Cardiac fibroblast (primary cell): ENCODE measurements at regions not wholly inside any gene's neighbourhood (a gene's known extent, or its start where the extent isn't known, plus 50 kb on each side); places are given as distances from the start of the nearest gene placed in this dataset.

ENCODE experiments used
- DNase-seq, 2 donors: peaks; one replicate each; pipeline versions ENCODE4 v3.0.0 to v3.0.0-alpha.2; 2010; ENCODE audit warnings: low read depth in 2 of 2
- H3K4me3 ChIP-seq, 2 donors: replicated peaks in 1 of 2; 1 replicate in 1 of 2; 2 replicates in 1 of 2; pipeline ENCODE4 v1.5.1; 2011; ENCODE audit warnings: low read depth in 2 of 2, low read length in 2 of 2, mild to moderate bottlenecking in 2 of 2, moderate library complexity in 1 of 2
- TF ChIP-seq, protein P1 (sequence below): IDR thresholded peaks from one replicate; pipeline ENCODE4 v1.5.1; 2011; ENCODE audit warnings: low read depth, mild to moderate bottlenecking, low read length, inconsistent platforms

DNA sequence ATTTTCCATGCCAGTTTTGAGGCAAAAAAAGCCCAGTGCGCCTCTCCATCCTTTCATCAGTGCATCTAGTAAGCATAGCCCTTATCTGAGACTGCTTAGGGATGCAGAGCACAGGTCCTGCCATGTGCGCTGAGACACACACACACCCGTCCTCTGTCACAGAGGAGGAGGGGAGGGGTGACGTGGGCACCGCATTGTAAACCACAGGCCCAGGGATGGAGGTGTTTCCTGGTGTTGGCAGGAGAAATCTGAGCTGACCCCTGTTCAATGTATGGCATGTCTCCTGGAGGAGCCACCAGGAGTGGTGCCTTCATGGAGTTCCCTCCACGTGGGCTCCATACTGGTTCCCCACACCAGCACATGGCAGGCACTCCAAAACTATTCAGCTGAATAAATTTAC lies 65.8 kb upstream of the HELT start:
- DNase-seq = no peak
- TF ChIP-seq, protein P1, sequence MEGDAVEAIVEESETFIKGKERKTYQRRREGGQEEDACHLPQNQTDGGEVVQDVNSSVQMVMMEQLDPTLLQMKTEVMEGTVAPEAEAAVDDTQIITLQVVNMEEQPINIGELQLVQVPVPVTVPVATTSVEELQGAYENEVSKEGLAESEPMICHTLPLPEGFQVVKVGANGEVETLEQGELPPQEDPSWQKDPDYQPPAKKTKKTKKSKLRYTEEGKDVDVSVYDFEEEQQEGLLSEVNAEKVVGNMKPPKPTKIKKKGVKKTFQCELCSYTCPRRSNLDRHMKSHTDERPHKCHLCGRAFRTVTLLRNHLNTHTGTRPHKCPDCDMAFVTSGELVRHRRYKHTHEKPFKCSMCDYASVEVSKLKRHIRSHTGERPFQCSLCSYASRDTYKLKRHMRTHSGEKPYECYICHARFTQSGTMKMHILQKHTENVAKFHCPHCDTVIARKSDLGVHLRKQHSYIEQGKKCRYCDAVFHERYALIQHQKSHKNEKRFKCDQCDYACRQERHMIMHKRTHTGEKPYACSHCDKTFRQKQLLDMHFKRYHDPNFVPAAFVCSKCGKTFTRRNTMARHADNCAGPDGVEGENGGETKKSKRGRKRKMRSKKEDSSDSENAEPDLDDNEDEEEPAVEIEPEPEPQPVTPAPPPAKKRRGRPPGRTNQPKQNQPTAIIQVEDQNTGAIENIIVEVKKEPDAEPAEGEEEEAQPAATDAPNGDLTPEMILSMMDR = no peak
- H3K4me3 ChIP-seq = no peak overlapping the region

DNA sequence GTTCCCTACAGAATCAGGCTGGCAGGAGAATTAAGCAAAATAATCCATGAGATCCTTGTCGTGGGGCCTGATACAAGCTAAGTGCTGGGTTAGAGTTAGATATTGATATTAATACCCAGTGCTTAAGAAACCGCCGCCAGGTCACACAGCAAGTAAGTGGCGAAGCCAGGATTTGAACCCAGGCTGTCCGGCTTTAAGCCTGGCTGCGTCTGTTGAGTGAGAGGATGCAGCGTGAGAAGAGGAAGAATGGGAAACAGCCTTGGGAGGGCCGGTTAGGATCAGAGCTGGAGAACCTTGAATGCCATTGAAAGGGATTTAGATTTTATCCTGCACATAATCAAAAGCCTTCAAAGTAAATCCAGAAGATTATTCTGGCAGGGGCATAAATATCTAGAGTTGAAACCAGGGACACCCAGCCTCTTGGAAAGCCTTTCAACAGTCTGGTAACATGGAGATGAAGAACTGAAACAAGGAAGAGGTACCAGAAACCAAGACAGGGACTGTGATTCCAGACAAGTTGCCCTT lies 64.8 kb upstream of the HELT start:
- no peak overlapping the region for H3K4me3 ChIP-seq
- DNase-seq = no peak
- TF ChIP-seq, protein P1 = no peak

DNA sequence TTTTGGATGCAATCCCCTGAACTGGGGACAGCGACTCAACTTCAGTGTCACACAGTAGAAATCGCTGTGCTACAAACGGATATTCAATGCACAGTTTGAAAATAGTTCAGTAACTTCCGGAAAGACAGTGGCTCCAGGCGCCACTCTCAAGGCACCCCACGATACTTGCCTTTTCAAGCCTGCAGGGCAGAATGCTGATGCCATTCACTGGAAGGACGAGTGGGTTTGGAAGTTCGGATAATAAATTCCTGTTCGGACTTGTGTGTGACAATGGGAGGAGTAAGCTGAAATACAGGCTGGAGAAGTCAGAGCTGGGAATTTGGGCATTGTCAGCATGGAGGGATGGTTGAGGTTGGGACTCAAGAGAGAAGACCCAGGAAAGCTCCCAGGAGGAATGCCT lies 64.3 kb upstream of the HELT start:
- no peak for DNase-seq
- no peak overlapping the region for H3K4me3 ChIP-seq
- TF ChIP-seq, protein P1 = no peak

DNA sequence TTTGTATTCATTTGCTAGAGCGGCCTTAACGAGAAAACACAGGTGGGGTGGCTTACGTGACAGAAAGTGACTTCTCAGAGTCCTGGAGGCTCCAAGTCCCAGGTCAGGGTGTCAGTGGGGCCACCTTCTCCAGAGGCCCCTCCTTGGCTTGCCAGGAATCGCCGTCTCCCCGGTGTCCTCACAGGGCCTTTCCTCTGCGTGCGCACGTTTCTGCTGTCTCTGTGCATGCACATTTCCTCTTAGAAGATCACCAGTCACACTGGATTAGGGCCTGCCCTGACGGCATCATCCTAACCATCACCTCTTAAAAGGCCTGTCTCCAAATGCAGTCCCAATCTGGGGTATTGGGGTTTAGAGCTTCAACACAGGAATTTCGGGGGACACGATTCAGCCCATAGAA lies 63.8 kb upstream of the HELT start:
- TF ChIP-seq, protein P1 = no peak
- no peak overlapping the region for H3K4me3 ChIP-seq
- no peak for DNase-seq

DNA sequence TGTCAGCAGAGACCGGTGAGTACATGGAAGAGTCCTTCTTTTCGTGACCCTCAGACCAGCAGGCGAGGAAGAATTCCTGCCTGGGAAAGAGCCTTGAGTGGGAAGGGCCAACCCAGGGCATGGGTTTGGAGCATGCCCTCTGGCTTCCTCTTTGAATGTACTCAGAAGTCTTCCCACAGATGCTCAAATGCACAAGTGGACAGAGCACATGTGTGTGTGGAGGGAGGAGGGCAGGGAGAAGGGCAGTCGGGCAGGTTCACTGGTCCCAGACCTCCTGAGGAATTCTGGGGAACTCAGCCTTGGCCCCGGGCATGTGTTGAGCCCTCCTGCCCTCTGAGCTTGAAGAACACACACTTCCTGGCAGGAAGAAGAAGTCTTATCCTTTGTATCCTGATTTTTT lies 63.2 kb upstream of the HELT start:
- TF ChIP-seq, protein P1 = no peak
- no peak overlapping the region for H3K4me3 ChIP-seq
- no peak for DNase-seq

DNA sequence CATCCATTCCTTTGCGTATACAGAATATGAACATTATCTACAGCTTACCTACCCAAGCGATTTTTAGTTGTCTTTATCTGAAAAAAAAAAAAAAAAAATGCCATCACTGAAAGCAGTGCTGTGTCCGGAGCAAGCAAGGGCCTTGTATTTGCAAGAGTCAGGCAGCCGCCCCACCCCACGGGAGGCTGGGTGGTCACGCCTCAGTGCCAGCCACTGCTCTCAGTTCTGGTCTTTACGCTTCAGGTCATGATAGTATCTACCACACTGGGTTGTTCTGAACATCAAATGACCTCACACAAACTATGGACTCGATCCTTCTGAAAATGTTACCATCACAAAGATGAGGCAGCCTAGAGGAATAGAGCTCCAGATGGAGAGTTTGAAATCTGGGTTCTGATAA lies 62.7 kb upstream of the HELT start:
- DNase-seq = no peak
- no peak overlapping the region for H3K4me3 ChIP-seq
- TF ChIP-seq, protein P1 = no peak

DNA sequence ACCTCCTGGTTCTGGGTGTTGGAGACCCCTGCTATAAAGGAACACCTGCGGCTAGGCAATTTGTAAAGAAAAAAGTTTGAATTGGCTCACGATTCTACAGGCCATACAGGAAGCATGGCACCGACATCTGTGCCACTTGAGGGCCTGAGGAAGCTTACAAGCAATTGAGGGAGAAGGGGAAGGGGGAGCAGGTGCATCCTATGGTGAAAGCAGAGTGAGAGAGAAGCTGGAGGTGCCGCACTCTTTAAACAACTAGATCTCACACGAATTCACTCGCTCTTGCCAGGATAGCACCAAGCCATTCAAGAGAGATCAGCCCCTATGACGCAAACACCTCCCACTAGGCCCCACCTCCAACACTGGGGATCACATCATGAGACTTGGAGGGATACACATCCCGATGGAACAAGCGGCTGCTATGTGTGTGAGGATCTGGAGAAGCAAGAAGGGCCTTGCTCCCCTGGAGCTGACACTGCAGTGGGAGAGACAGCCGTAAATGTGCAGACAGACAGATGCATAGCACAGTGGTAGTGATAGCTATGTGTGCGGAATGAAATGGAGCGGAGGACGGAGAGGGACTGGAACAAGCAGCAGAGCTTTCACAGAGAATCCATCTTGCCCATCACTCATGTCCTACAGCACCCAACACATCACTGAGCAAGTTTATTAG lies 60.7 kb upstream of the HELT start:
- TF ChIP-seq, protein P1 = no peak
- DNase-seq = no peak
- H3K4me3 ChIP-seq = no peak overlapping the region
